ENCODE measurements at regions not wholly inside any gene's neighbourhood (a gene's known extent, or its start where the extent isn't known, plus 50 kb on each side); places are given as distances from the start of the nearest gene placed in this dataset.

DNA sequence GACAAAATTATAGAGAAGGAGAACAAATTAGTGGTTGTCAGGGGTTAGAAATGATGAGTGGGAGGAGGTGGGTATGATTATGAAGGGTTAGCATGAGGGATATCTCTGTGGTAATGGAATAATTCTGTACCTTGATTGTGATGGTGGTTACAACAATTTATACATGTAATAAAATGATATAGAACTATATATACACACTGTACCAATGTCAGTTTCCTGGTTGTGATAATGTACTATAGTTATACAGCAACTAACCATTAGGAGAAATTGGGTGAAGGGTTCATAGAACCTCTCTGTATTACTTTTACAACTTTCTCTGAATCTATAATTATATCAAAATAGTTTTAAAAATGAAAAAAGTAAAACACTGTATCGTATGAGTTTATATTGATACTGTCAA is 148.1 kb downstream of the ZNF621 start:
- no peak for DNase-seq (ENCODE audit: extremely low spot score in 2 of 2)
- intact Hi-C loops (cut with DNase I) = no loop called here
- Histone ChIP-seq H3K27me3 (no peaks in the 10 kb centered on the region), H3K4me1 (no peaks in the 10 kb centered on the region), H3K27ac (no peak overlapping the region), H3K9me3 (no peaks in the 10 kb centered on the region), H3K4me3 (no peak overlapping the region), H3K36me3 (no peaks in the 10 kb centered on the region)
- TF ChIP-seq, protein P1, sequence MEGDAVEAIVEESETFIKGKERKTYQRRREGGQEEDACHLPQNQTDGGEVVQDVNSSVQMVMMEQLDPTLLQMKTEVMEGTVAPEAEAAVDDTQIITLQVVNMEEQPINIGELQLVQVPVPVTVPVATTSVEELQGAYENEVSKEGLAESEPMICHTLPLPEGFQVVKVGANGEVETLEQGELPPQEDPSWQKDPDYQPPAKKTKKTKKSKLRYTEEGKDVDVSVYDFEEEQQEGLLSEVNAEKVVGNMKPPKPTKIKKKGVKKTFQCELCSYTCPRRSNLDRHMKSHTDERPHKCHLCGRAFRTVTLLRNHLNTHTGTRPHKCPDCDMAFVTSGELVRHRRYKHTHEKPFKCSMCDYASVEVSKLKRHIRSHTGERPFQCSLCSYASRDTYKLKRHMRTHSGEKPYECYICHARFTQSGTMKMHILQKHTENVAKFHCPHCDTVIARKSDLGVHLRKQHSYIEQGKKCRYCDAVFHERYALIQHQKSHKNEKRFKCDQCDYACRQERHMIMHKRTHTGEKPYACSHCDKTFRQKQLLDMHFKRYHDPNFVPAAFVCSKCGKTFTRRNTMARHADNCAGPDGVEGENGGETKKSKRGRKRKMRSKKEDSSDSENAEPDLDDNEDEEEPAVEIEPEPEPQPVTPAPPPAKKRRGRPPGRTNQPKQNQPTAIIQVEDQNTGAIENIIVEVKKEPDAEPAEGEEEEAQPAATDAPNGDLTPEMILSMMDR (IDR thresholded peaks at IDR 0.05) = no peak
- no peak for TF ChIP-seq POLR2AphosphoS5 (IDR thresholded peaks at IDR 0.05; ENCODE audit: insufficient read depth in 1 of 2, low read depth in 1 of 2)
- no peak for TF ChIP-seq POLR2A (IDR thresholded peaks at IDR 0.05)

- Histone ChIP-seq H3K9me3 (no peaks in the 10 kb centered on the region), H3K27ac (no peak overlapping the region), H3K4me1 (no peaks in the 10 kb centered on the region), H3K4me3 (no peak overlapping the region), H3K27me3 (no peaks in the 10 kb centered on the region), H3K36me3 (no peaks in the 10 kb centered on the region)
- intact Hi-C loops (cut with DNase I) = no loop called here
- no peak for DNase-seq (ENCODE audit: extremely low spot score in 2 of 2)
- TF ChIP-seq POLR2AphosphoS5 (IDR thresholded peaks at IDR 0.05; ENCODE audit: insufficient read depth in 1 of 2, low read depth in 1 of 2) (no peak), POLR2A (IDR thresholded peaks at IDR 0.05) (no peak)
- TF ChIP-seq, protein P1 (IDR thresholded peaks at IDR 0.05) = no peak
Observed at GRCh38 chr3:40677321-40677720, 152.6 kb downstream of the ZNF621 start.

- H3K27ac ChIP-seq = no peak overlapping the region
Observed at GRCh38 chr3:40677749-40678148, 153.0 kb downstream of the ZNF621 start.

DNA sequence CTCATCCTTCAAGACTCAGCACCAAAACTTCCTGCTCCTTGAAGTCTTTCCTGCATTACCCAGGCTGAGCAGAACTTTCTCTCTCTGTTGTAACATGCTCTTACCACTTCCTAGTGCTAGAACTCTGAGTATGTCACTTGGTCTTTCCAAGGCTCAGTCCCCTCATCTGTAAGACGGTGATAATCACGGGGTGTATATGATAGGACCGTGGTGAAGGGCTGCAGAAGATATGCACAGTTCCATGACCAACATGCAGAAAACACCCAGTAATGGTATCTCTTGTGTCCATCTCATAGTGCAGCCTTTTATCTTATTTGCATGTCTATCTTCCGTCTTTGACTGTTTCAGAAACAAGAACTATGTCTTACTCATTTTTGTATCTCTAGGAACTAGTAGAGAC is 154.5 kb downstream of the ZNF621 start:
- TF ChIP-seq POLR2A (IDR thresholded peaks at IDR 0.05) = no peak
- TF ChIP-seq POLR2AphosphoS5 (IDR thresholded peaks at IDR 0.05; ENCODE audit: insufficient read depth in 1 of 2, low read depth in 1 of 2) = no peak
- TF ChIP-seq, protein P1 (IDR thresholded peaks at IDR 0.05) = no peak
- no peak overlapping the region for H3K27ac ChIP-seq
- DNase-seq (ENCODE audit: extremely low spot score in 2 of 2) = no peak
- H3K4me1 ChIP-seq = no peaks in the 10 kb centered on the region
- intact Hi-C loops (cut with DNase I) = no loop called here
- no peaks in the 10 kb centered on the region for H3K9me3 ChIP-seq
- H3K4me3 ChIP-seq = no peak overlapping the region
- no peaks in the 10 kb centered on the region for H3K36me3 ChIP-seq
- no peaks in the 10 kb centered on the region for H3K27me3 ChIP-seq

More at GRCh38 chr3:40677749-40678148, 153.0 kb downstream of the ZNF621 start:
- H3K36me3 ChIP-seq = no peaks in the 10 kb centered on the region
- no peaks in the 10 kb centered on the region for H3K9me3 ChIP-seq
- no peaks in the 10 kb centered on the region for H3K4me1 ChIP-seq
- H3K4me3 ChIP-seq = no peak overlapping the region
- intact Hi-C loops (cut with DNase I) = no loop called here
- no peaks in the 10 kb centered on the region for H3K27me3 ChIP-seq
- TF ChIP-seq POLR2A (IDR thresholded peaks at IDR 0.05) = no peak
- TF ChIP-seq, protein P1 (IDR thresholded peaks at IDR 0.05) = no peak
- no peak for TF ChIP-seq POLR2AphosphoS5 (IDR thresholded peaks at IDR 0.05; ENCODE audit: insufficient read depth in 1 of 2, low read depth in 1 of 2)
- DNase-seq (ENCODE audit: extremely low spot score in 2 of 2) = no peak

DNA sequence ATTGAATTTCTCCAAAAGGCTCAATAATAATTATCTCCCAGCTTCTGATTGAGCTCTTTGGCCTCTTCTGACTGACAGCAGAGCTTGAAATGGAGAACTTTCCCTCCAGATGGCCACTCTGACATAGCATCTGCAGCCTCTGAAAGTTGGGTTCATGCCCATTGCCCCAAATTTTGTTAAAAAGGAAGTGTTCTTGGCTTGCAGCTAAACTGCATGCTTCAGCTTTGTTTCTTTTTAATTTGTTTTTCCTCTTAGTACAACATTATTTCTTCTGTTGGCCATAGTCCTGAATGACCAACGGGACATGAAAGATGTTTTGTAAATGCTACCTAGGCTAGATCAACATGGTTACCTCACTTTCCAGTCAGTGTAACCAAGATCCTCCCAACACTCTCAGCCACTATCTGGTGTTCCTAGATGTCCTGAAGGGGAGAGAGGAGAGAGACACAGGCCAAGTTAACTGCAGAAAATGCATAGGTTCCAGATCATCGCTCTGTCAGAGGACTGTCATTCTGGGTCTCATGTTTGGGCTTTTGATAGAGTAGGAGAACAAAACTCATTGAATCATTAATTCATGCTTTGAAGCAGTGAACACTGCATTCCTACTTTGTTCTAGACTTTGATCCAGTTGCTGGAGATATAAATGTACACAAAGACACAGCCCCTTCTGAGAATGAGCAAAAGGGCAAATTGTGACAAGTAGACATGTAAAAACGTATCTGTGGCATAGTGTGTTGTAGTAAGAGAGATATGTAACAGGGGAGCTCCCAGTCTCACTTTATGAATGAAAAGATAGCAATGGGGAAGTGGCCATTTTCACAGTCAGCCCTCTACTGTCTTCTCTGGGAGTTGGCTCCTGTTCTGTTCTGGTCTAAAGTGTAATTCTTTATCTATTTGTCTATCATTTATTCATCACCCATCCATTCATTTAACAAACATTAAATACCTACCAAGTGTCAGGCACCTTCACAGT is 156.2 kb downstream of the ZNF621 start:
- Histone ChIP-seq H3K4me3 (no peak overlapping the region), H3K9me3 (no peaks in the 10 kb centered on the region), H3K36me3 (no peaks in the 10 kb centered on the region), H3K27ac (no peak overlapping the region), H3K27me3 (no peaks in the 10 kb centered on the region), H3K4me1 (no peaks in the 10 kb centered on the region)
- DNase-seq (ENCODE audit: extremely low spot score in 2 of 2) = no peak
- intact Hi-C loops (cut with DNase I) = no loop called here
- TF ChIP-seq, protein P1 (IDR thresholded peaks at IDR 0.05) = no peak
- TF ChIP-seq POLR2AphosphoS5 (IDR thresholded peaks at IDR 0.05; ENCODE audit: insufficient read depth in 1 of 2, low read depth in 1 of 2) (no peak), POLR2A (IDR thresholded peaks at IDR 0.05) (no peak)
